Heart left ventricle (tissue), 13 donors: ENCODE measurements at regions not wholly inside any gene's neighbourhood (a gene's known extent, or its start where the extent isn't known, plus 50 kb on each side); places are given as distances from the start of the nearest gene placed in this dataset.

Source experiments
- POLR2A ChIP-seq, 2 donors: fragments of 450-650 bp; IDR thresholded peaks; one replicate each; pipeline ENCODE4 v1.6.1; 2017; ENCODE audit warnings: antibody characterized with exemption in 2 of 2, mild to moderate bottlenecking in 2 of 2, moderate library complexity in 2 of 2
- TF ChIP-seq, protein P1 (sequence below), 12 donors: fragments of 200-600 bp; sonication (generic) in 4 of 12; IDR thresholded peaks; one replicate each; pipeline versions ENCODE4 v1.5.0 to v1.8.0; 2018 to 2022; ENCODE audit warnings: antibody characterized with exemption in 12 of 12, mild to moderate bottlenecking in 5 of 12
- donor health status: ischemic (EF 13 %, LVEDD 7.1; RV severe dilation, severe dysfunction).
- donor health status: DM: no; HTN: yes; CAD: no.
- donor health status: DM: no; HTN: no; CAD: no.
- donor health status: ischemic (EF 25% LVEDD 6.9; RV normal size, moderate dysfunction).
- donor health status: ischemic (EF 25% LVEDD 5.7; RV mildly dilated, moderate dysfunction).
- donor health status: ischemic (EF 35%, LVEDD 5.7; RV mildly dilated, moderate dysfunction).
- donor health status: nonischemic (EF 11% LVEDD 7.7; RV severe dilation, severe dysfunction).
- donor health status: DM: yes; HTN: yes; CAD: no.
- donor health status: PGD.
- donor health status: ischemic (EF 29% LVEDD 5.4; RV normal size, mild dysfunction).
- donor health status: nonischemic (EF 23%, LVEDD 6.1; RV moderate dilation, normal function).

DNA sequence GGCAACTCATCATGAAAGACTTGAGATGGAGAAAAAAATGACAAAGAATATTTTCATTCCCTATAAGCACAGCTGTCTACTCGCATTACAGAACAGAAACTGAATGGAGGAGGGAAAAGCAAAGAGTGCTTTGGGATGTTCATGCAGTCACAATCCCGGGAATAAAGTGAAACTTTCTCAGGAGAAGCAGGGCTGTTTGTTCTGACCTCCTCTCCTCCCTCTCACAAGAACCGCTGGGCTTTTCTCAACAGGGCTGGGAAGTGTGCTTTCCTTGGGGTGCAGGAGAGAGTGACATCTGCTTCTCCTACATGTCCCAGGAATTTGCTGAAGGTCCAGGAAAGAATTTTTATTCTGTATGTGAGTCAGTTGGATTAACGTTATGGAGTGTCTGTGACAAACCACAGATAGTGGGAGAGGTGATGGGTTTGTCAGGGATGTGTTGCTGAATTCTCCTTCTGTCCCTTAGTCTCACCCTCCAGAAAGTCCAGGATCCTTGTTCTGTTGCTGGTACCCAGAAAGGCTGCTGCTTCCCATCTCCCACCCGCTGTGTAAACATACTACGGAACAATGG lies 125.6 kb downstream of the HRH4 start:
- TF ChIP-seq, protein P1, sequence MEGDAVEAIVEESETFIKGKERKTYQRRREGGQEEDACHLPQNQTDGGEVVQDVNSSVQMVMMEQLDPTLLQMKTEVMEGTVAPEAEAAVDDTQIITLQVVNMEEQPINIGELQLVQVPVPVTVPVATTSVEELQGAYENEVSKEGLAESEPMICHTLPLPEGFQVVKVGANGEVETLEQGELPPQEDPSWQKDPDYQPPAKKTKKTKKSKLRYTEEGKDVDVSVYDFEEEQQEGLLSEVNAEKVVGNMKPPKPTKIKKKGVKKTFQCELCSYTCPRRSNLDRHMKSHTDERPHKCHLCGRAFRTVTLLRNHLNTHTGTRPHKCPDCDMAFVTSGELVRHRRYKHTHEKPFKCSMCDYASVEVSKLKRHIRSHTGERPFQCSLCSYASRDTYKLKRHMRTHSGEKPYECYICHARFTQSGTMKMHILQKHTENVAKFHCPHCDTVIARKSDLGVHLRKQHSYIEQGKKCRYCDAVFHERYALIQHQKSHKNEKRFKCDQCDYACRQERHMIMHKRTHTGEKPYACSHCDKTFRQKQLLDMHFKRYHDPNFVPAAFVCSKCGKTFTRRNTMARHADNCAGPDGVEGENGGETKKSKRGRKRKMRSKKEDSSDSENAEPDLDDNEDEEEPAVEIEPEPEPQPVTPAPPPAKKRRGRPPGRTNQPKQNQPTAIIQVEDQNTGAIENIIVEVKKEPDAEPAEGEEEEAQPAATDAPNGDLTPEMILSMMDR (IDR thresholded peaks at IDR 0.05) = no peak
- no peak for TF ChIP-seq POLR2A (IDR thresholded peaks at IDR 0.05)
